ENCODE measurements at regions not wholly inside any gene's neighbourhood (a gene's known extent, or its start where the extent isn't known, plus 50 kb on each side); places are given as distances from the start of the nearest gene placed in this dataset.
"Not testable (repeated sequence)": the region's sequence is repeated elsewhere in the genome, so short reads cannot be mapped to it uniquely, and the experiment has no call there.

DNA sequence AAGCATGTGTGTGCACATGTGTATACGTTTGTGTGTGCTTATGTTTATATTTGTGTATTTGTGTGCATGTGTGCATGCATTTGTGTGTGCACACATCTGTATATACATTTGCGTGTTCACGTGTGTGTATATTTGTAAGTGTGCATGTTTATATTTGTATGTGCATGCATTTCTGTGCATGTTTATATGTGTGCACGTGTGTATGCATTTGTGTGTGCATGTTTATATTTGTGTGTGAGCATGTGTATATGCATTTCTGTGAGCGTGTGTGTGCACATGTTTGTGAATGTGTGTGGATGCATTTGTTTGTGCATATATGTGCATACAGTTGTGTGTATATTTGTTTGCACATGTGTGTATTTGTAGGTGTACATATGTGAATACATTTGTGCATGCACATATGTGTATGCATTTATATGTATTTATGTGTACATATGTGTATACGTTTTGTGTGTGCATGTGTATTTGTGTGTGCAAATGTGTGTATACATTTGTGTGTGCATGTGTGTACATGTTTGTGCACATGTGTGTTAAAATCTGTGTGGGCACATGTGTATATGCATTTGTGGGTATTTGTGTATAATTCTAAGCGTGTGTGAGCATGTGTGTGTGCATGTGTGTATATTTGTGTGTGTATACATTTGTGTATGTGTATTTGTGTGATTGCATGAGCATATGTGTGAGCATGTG lies 140.4 kb upstream of the AFDN start:
- Histone ChIP-seq H3K36me3 (ENCODE audit: insufficient read depth, low read length) (no peaks in the 10 kb centered on the region), H3K9me3 (replicated peaks; ENCODE audit: low read length) (peaks cover 22% of the 10 kb centered on the region), H3K4me1 (ENCODE audit: control insufficient read depth, insufficient read depth, low read length) (no peaks in the 10 kb centered on the region), H3K27me3 (ENCODE audit: control insufficient read depth, insufficient read depth, low read length) (no peaks in the 10 kb centered on the region), H3K4me3 (ENCODE audit: low read length) (no peak overlapping the region), H3K4me2 (ENCODE audit: low read length) (no peak overlapping the region), H3K9ac (ENCODE audit: low read depth, low read length) (no peak overlapping the region)

DNA sequence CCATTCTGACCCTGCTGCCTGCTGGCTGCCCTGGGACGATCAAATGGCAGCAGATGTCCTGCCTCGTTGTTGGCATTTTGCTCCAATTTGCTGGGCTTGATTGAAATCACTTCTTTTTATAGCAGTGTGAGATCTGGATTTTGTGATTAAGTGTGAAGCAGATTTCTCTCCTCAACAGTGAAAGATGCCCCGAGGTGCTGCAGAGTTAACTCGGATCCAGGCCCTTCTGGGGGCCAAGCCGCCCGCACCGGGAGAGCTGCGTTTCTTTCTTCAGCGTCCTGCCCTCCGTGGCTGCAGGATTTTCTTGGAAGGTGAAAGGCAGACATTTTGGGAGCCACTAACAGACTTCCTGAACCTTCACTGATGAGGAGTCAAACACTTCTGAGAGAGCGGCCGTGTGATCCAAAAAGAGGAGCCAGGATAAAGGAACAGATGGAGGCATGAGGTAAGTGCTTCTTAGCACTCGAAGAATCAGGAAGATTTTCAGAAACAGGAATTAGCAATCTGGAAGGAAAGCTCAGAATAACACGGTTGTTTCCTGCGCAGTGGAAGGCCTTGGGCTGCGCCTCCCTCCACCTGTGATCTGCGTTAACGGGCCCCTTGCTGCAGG lies 139.5 kb upstream of the AFDN start:
- H3K4me2 ChIP-seq (ENCODE audit: low read length), result no peak overlapping the region
- no peaks in the 10 kb centered on the region for H3K4me1 ChIP-seq (ENCODE audit: control insufficient read depth, insufficient read depth, low read length)
- H3K27me3 ChIP-seq (ENCODE audit: control insufficient read depth, insufficient read depth, low read length), result no peaks in the 10 kb centered on the region
- H3K9me3 ChIP-seq (replicated peaks; ENCODE audit: low read length), result peaks cover 17% of the 10 kb centered on the region
- H3K4me3 ChIP-seq (ENCODE audit: low read length), result no peak overlapping the region
- H3K36me3 ChIP-seq (ENCODE audit: insufficient read depth, low read length), result no peaks in the 10 kb centered on the region
- no peak overlapping the region for H3K9ac ChIP-seq (ENCODE audit: low read depth, low read length)

DNA sequence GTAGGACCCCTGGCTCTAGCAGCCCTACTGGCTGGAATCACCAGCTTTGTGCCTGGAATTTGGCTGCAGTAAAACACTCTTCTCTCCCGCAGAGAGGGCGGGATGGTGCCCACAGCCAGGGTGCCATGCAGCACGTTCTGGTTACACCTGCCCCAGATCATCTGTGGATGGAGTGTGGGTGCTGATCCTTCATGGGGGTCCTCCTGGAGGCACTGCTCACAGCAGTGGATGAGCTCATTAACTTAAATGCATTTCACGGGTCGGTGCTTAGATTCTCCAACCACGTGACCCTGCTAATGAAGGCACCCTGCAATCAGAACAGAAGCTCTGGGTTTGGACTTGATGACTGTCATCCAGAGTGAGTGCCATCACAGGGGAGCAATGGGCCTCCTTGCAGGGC lies 138.6 kb upstream of the AFDN start:
- Histone ChIP-seq H3K4me1 (ENCODE audit: control insufficient read depth, insufficient read depth, low read length) (no peaks in the 10 kb centered on the region), H3K9ac (ENCODE audit: low read depth, low read length) (no peak overlapping the region), H3K36me3 (ENCODE audit: insufficient read depth, low read length) (no peaks in the 10 kb centered on the region), H3K4me2 (ENCODE audit: low read length) (no peak overlapping the region), H3K27me3 (ENCODE audit: control insufficient read depth, insufficient read depth, low read length) (no peaks in the 10 kb centered on the region), H3K9me3 (replicated peaks; ENCODE audit: low read length) (peaks cover 17% of the 10 kb centered on the region), H3K4me3 (ENCODE audit: low read length) (no peak overlapping the region)

DNA sequence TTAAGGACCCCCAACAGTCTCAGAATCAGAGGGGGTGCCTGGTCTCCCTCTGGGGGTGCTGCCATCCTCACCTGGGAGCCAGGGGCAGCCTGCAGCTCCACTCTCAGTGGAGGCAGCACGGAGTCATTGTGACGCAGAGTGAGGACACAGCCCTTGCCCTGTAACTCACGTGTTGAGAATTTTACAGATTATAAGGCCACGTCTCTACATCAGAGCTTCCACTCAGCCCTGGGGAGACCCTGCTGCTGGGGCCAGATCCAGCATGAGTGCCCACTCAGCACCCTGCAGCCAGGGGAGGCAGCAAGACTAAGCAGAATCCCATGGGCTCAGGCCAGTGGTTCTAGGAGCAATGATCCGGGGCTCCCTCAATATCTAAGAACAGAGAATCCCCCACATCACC lies 137.4 kb upstream of the AFDN start:
- Histone ChIP-seq H3K4me2 (ENCODE audit: low read length) (no peak overlapping the region), H3K36me3 (ENCODE audit: insufficient read depth, low read length) (no peaks in the 10 kb centered on the region), H3K4me1 (ENCODE audit: control insufficient read depth, insufficient read depth, low read length) (no peaks in the 10 kb centered on the region), H3K4me3 (ENCODE audit: low read length) (no peak overlapping the region), H3K9ac (ENCODE audit: low read depth, low read length) (no peak overlapping the region), H3K9me3 (replicated peaks; ENCODE audit: low read length) (peaks cover 17% of the 10 kb centered on the region), H3K27me3 (ENCODE audit: control insufficient read depth, insufficient read depth, low read length) (no peaks in the 10 kb centered on the region)

DNA sequence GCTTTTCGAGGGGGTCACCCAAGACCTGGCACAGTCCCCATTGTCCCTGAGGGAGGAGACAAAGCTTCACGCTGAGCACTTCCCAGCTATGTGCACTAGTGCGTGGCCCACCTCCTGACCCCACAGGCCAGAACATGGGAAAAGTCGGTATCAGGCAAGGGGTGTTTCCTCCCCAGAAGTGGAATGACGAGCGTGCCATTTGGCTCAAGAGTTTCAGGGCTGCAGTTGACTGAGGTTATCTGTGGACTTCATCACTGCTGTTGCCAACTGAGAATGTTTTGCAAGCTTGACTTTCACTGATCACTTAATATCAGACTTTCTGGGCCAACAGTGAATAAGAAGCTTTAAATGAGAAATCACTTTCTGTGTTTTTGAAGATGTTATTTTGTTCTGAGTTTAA lies 137.0 kb upstream of the AFDN start:
- Histone ChIP-seq H3K4me3 (ENCODE audit: low read length) (no peak overlapping the region), H3K36me3 (ENCODE audit: insufficient read depth, low read length) (no peaks in the 10 kb centered on the region), H3K4me2 (ENCODE audit: low read length) (no peak overlapping the region), H3K4me1 (ENCODE audit: control insufficient read depth, insufficient read depth, low read length) (no peaks in the 10 kb centered on the region), H3K9ac (ENCODE audit: low read depth, low read length) (no peak overlapping the region), H3K9me3 (replicated peaks; ENCODE audit: low read length) (peaks cover 17% of the 10 kb centered on the region), H3K27me3 (ENCODE audit: control insufficient read depth, insufficient read depth, low read length) (no peaks in the 10 kb centered on the region)

DNA sequence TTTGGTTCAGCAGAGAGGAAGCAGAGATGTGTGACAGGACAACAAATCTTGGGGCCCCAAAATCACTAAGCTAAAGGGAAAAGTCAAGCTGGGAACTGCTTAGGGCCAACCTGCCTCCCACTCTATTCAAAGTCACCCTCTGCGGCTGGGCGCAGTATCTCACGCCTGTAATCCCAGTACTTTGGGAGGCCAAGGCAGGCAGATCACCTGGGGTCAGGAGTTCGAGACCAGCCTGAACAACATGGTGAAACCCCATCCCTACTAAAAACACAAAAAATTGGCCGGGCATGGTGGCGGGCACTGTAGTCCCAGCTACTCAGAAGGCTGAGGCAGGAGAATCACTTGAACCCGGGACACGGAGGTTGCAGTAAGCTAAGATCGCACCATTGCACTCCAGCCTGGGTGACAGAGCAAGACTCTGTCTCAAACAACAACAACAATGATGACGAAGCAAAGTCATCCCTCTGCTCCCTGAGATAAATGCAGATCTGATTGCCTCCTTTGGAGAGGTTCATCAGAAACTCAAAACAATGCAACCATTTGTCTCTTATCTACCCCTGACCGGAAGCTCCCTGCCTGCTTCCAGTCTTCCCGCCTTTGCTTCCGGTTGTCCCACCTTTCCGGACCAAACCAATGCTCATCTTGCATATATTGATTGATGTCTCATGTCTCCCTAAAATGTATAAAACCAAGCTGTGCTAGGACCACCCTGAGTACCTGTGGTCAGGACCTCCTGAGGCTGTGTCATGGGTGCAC lies 136.4 kb upstream of the AFDN start:
- H3K4me2 ChIP-seq (ENCODE audit: low read length); H3K36me3 ChIP-seq (ENCODE audit: insufficient read depth, low read length); H3K9ac ChIP-seq (ENCODE audit: low read depth, low read length); H3K27me3 ChIP-seq (ENCODE audit: control insufficient read depth, insufficient read depth, low read length); H3K4me1 ChIP-seq (ENCODE audit: control insufficient read depth, insufficient read depth, low read length); H3K4me3 ChIP-seq (ENCODE audit: low read length): not testable (repeated sequence)
- peaks cover 17% of the 10 kb centered on the region for H3K9me3 ChIP-seq (replicated peaks; ENCODE audit: low read length)

DNA sequence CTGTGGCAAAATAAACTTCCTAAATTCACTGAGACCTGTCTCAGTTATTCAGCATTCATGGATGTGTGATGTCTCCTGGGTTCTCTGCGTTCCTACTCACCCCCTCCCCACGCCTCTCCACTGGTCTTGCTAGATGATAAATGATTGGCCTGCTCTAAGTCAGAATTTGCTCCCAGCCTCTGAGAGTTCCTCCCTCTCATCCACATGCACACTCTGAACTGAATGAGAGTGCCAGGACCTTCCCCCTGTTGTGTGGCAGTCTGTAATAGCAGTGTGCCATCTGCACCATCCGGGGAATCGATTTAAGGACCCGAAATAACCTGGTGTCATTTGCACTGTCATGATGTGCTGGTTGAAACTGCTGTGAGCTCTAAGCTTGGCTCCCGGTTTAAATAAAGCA lies 135.8 kb upstream of the AFDN start:
- no peak overlapping the region for H3K4me2 ChIP-seq (ENCODE audit: low read length)
- no peak overlapping the region for H3K4me3 ChIP-seq (ENCODE audit: low read length)
- H3K36me3 ChIP-seq (ENCODE audit: insufficient read depth, low read length), result no peaks in the 10 kb centered on the region
- H3K9ac ChIP-seq (ENCODE audit: low read depth, low read length), result no peak overlapping the region
- peaks cover 17% of the 10 kb centered on the region for H3K9me3 ChIP-seq (replicated peaks; ENCODE audit: low read length)
- no peaks in the 10 kb centered on the region for H3K27me3 ChIP-seq (ENCODE audit: control insufficient read depth, insufficient read depth, low read length)
- H3K4me1 ChIP-seq (ENCODE audit: control insufficient read depth, insufficient read depth, low read length), result no peaks in the 10 kb centered on the region

DNA sequence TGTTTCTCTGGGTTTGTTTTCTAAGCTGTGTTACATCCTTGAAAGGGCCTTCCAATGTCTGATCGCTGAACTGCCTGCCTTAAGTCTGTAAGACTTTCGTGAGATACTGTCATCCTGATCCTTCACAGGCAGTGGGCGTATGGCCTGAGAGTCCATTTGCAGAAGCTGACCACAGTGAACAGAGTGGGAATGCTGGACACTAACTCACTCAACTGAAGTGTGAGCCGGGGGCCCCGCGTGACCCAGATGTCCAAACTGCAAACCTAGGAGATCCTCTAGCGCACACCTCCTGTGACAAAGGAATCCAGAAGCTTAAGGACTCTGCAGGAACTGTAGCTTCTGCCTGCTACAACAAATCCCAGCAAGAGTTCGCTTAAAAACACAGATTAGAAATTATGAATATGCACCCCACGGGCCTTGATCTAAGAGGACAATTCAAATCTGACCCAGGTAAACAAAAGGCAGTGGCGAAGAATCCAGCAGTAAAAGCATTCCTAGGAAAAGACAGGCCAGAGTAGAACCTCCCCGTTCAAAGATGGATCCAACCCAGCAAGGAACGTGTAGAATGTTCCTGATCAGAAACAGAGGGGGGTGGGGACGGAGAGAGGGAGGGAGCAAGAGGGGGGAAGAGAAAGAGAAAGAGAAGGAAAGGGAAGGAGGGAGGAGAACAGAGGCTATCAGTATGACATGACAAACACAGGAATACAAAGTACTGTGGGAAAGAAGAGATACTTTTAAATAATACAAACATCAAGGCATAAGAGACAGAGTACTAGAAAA lies 135.0 kb upstream of the AFDN start:
- Histone ChIP-seq H3K4me2 (ENCODE audit: low read length) (no peak overlapping the region), H3K9me3 (replicated peaks; ENCODE audit: low read length) (peaks cover 17% of the 10 kb centered on the region), H3K27me3 (ENCODE audit: control insufficient read depth, insufficient read depth, low read length) (no peaks in the 10 kb centered on the region), H3K4me3 (ENCODE audit: low read length) (no peak overlapping the region), H3K36me3 (ENCODE audit: insufficient read depth, low read length) (no peaks in the 10 kb centered on the region), H3K4me1 (ENCODE audit: control insufficient read depth, insufficient read depth, low read length) (no peaks in the 10 kb centered on the region), H3K9ac (ENCODE audit: low read depth, low read length) (no peak overlapping the region)

DNA sequence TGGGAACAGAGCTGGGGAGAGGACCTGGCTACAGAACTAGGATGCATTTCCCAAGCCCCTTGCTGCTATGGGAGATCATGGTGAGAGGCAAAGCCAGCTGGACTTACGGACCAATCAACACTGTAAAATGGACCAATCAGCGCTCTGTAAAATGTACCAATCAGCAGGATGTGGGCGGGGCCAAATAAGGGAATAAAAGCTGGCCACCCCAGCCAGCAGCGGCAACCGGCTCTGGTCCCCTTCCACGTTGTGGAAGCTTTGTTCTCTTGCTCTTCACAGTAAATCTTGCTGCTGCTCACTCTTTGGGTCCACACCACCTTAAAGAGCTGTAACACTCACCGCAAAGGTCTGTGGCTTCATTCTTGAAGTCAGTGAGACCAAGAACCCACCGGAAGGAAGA lies 133.2 kb upstream of the AFDN start:
- H3K27me3 ChIP-seq (ENCODE audit: control insufficient read depth, insufficient read depth, low read length); H3K4me1 ChIP-seq (ENCODE audit: control insufficient read depth, insufficient read depth, low read length); H3K4me3 ChIP-seq (ENCODE audit: low read length); H3K4me2 ChIP-seq (ENCODE audit: low read length); H3K36me3 ChIP-seq (ENCODE audit: insufficient read depth, low read length); H3K9ac ChIP-seq (ENCODE audit: low read depth, low read length): not testable (repeated sequence)
- H3K9me3 ChIP-seq (replicated peaks; ENCODE audit: low read length), result peaks cover 10% of the 10 kb centered on the region

DNA sequence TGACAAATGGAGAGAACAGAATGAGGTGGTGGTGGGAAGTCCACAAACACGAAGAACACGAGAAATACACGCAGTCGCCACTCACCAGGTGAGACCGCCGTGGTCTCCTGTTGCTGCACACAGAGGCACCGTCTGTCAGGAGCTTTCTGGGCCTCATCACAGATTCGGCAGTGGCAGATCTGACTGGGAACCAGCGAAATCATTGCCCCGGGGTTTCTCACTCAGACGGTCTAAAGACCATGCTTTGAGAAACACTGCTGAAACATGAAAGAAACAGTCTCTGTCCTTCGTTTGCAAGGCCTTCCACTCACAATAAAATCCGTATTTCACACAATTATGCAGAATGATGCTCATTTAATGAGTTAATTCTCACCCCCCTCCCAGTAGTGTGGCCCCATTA lies 130.9 kb upstream of the AFDN start:
- Histone ChIP-seq H3K9me3 (replicated peaks; ENCODE audit: low read length) (peaks cover 5% of the 10 kb centered on the region), H3K9ac (ENCODE audit: low read depth, low read length) (no peak overlapping the region), H3K36me3 (ENCODE audit: insufficient read depth, low read length) (no peaks in the 10 kb centered on the region), H3K4me2 (ENCODE audit: low read length) (no peak overlapping the region), H3K4me3 (ENCODE audit: low read length) (no peak overlapping the region), H3K4me1 (ENCODE audit: control insufficient read depth, insufficient read depth, low read length) (peaks cover 9% of the 10 kb centered on the region), H3K27me3 (ENCODE audit: control insufficient read depth, insufficient read depth, low read length) (no peaks in the 10 kb centered on the region)

DNA sequence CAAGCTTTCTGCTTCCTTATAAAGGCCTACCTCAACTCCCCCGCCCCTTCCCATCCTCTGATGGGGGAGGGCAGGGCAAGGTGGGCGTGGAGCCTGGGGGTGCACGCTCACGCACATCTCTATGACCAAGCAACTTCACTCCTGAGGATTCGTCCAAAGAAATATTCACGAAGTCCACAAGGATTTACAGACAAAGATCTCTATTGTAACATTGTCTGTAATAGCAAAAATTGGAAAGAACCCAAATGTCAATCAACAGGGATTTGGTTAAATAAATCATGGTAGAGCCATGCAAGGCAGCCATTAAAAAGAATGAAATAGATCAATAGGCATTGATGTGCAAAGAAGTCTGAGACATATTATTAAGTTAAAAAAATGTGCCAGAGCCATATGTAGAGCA lies 130.4 kb upstream of the AFDN start:
- Histone ChIP-seq H3K4me2 (ENCODE audit: low read length) (no peak overlapping the region), H3K9ac (ENCODE audit: low read depth, low read length) (no peak overlapping the region), H3K36me3 (ENCODE audit: insufficient read depth, low read length) (no peaks in the 10 kb centered on the region), H3K9me3 (replicated peaks; ENCODE audit: low read length) (peaks cover 2% of the 10 kb centered on the region), H3K4me1 (ENCODE audit: control insufficient read depth, insufficient read depth, low read length) (peaks cover 9% of the 10 kb centered on the region), H3K27me3 (ENCODE audit: control insufficient read depth, insufficient read depth, low read length) (no peaks in the 10 kb centered on the region), H3K4me3 (ENCODE audit: low read length) (no peak overlapping the region)
